C4-2B (cell line): ENCODE measurements at regions not wholly inside any gene's neighbourhood (a gene's known extent, or its start where the extent isn't known, plus 50 kb on each side); places are given as distances from the start of the nearest gene placed in this dataset.

Source experiments
- CTCF ChIP-seq: fragments of 450-650 bp; conservative IDR thresholded peaks from 2 replicates; pipeline ENCODE4 v1.5.1; 2017; ENCODE audit warnings: mild to moderate bottlenecking
- ZFX ChIP-seq: fragments of 450-650 bp; IDR thresholded peaks from 2 replicates; pipeline ENCODE4 v1.6.1; 2017

- no peak for TF ChIP-seq CTCF
- TF ChIP-seq ZFX, result no peak
Measured at GRCh38 chr17:62882878-62883277, 74.8 kb upstream of the MARCHF10 start.
